GM12891 (cell line): ENCODE measurements at regions not wholly inside any gene's neighbourhood (a gene's known extent, or its start where the extent isn't known, plus 50 kb on each side); places are given as distances from the start of the nearest gene placed in this dataset.

ENCODE experiments used
- POLR2A ChIP-seq: IDR thresholded peaks from 2 replicates; pipeline ENCODE4 v1.6.1; 2011; ENCODE audit warnings: low read depth, low read length, control low read depth
- TAF1 ChIP-seq: IDR thresholded peaks from 2 replicates; pipeline ENCODE4 v1.6.1; 2011; ENCODE audit warnings: low read depth, low read length, control low read depth

GRCh38 chr5:18497089-18497488, 862.8 kb downstream of the TAF11L14 start:
- TF ChIP-seq POLR2A (no peak), TAF1 (no peak)
